ENCODE measurements at regions not wholly inside any gene's neighbourhood (a gene's known extent, or its start where the extent isn't known, plus 50 kb on each side); places are given as distances from the start of the nearest gene placed in this dataset.

DNA sequence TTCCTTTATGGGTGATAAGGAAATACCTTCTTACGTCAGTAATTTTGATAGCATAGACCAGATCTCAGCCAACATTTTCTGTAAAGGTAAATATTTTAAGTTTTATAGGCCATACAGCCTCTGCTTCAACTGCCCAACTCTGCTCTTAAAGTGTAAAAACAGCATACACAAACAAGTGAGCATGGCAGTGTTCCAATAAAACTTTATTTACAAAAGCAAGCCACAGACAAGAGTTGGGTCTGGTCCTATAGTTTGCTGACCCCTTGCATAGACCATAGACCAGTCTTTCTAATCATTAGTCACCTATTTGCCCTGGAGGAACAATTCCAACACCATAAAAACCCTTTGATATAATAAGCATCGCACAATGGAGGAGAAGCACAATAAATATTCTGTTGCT, 398.8 kb downstream of the SFMBT2 start:
- TF ChIP-seq, protein P1, sequence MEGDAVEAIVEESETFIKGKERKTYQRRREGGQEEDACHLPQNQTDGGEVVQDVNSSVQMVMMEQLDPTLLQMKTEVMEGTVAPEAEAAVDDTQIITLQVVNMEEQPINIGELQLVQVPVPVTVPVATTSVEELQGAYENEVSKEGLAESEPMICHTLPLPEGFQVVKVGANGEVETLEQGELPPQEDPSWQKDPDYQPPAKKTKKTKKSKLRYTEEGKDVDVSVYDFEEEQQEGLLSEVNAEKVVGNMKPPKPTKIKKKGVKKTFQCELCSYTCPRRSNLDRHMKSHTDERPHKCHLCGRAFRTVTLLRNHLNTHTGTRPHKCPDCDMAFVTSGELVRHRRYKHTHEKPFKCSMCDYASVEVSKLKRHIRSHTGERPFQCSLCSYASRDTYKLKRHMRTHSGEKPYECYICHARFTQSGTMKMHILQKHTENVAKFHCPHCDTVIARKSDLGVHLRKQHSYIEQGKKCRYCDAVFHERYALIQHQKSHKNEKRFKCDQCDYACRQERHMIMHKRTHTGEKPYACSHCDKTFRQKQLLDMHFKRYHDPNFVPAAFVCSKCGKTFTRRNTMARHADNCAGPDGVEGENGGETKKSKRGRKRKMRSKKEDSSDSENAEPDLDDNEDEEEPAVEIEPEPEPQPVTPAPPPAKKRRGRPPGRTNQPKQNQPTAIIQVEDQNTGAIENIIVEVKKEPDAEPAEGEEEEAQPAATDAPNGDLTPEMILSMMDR (IDR thresholded peaks at IDR 0.05) = no peak
- TF ChIP-seq EP300 (IDR thresholded peaks at IDR 0.05) = no peak
